ENCODE measurements at regions not wholly inside any gene's neighbourhood (a gene's known extent, or its start where the extent isn't known, plus 50 kb on each side); places are given as distances from the start of the nearest gene placed in this dataset.

DNA sequence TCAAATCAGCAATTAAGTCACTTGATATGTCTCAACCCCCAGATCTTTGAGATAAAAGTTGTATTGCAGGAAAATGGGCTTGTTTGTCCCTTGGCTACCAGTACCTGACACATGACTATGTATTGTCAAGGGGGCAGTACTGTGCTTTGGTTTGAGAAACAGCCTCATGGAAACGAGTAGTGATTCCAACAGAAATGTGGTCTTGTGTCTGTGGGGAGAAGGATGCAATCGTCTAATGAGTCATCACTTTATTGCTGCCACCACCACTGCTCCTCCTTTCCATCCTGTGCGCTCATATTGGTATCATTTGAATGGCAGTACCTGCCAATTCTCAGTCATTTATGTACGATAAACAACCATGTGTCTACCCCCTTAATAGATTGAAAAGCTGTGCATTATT lies 72.8 kb upstream of the ARHGAP5 start:
- DNase-seq (ENCODE audit: low read depth) = no peak

DNA sequence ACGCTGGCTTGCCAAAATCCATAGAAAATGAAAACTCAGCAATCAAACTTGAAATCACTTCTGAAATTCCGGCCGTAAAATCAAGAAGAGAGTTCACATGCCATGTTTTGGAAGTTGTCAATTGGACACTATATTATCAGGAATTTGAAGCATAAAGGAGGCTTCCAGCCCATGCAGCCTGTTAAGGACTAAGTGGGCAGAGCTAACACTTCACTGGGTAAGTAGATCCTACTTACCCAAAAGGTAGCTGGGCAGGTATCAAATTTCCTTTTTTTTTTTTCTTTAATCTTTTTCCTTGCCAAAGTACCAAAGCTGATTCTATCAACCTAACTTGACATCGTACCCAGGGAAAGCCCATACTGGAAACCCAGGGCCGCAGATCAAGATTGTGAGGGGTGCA lies 71.5 kb upstream of the ARHGAP5 start:
- DNase-seq (ENCODE audit: low read depth) = no peak

DNA sequence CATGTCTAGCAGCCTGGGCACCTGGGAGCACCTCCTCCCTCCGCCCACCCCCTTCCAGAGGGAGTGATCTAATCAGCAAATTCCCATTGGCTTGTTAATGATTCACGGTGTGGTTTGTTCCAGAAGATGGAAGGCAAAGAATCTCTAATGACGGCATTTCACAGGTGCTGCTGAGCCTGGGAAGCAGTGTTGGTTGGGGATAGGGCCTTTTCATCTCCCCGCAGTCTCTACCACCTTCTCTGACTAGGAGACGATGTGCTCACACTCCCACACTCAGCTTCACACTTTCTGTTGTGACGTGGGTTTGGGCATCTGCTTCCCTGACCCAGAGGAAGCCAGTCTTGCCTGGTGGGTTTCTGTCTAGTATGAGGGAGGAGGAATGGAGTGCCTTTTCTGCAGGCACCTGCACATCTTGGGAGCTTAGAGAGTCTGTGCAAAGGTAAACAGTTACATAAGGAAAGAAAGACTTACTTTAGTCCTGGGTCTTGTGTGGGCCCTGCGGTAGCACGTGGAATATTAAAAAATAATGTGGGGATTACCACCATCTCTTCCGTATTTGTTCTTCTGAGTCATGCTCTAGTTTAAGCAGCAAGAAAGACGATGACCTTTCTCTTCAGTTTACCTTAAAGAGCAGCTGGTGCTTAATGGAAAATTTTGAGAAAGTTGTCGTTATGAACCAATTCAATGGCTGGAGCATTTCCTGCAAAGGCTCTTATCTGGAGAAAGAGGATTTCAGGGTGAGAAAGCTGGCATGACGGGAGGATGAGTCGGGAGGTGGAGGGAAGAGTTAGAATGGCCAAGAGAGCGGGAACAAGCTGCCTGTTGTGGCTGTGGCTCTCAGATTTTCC lies 70.6 kb upstream of the ARHGAP5 start:
- no peak for DNase-seq (ENCODE audit: low read depth)

DNA sequence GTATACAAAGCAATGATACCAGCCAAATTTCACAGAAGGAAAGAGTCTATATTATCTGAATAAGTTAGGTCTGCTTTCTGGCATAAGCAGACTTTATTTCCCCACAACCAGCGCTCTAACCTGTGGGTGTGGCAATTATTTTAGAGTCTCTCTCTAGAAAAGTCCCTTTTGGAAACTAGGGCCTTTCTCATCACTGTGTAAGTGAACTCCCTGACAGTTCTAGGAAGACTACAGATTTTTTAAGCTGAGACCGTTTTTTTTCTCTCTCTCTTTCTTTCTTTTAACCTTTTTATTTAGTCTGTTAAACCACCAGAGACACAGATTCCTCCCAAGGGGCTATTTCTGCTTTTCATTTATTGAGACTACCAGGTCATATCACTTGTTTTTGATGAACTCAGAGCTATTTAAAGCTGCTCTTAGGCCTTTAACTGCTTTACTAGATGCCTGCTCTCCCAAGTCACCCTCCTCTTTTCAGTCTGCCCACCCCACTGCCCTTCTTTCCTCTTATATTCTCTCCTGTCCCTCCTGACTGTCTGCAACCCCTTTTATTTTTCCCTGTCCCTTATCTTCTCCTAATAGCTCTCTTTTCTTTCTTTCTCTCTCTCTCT lies 69.2 kb upstream of the ARHGAP5 start:
- no peak for DNase-seq (ENCODE audit: low read depth)

- no peak for DNase-seq (ENCODE audit: low read depth)
Measured at GRCh38 chr14:32008602-32009193, 68.4 kb upstream of the ARHGAP5 start.

GRCh38 chr14:32009221-32009975 lies 67.7 kb upstream of the ARHGAP5 start:
- DNase-seq (ENCODE audit: low read depth) = no peak

DNA sequence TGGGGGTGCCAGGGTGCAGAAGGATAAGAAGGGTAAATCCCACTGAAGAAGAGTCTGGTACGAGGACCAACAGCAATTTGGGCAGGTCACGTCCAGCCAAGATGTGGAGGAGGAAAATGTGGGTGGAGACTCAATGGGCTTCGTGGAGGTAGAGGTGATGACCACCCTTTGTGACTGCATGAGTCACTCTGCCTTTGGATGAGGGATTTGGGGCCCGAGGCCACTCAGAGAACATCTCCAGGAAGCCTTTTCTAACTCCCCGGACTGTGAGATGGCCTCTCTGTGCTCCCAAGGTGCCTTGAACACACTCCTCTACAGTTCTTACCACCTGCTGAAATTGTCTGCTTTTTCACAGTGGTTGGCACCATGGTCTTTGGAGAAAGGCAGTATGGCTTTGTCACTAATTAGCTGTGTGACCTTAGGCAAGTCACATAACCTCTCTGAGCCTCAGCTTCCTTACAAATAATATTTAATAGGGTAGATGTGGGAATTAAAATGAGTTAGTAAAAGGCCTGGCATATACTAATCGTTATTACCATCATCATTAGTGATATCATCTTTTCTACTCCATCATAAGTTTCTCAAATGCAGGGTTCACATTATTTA lies 67.0 kb upstream of the ARHGAP5 start:
- no peak for DNase-seq (ENCODE audit: low read depth)

DNA sequence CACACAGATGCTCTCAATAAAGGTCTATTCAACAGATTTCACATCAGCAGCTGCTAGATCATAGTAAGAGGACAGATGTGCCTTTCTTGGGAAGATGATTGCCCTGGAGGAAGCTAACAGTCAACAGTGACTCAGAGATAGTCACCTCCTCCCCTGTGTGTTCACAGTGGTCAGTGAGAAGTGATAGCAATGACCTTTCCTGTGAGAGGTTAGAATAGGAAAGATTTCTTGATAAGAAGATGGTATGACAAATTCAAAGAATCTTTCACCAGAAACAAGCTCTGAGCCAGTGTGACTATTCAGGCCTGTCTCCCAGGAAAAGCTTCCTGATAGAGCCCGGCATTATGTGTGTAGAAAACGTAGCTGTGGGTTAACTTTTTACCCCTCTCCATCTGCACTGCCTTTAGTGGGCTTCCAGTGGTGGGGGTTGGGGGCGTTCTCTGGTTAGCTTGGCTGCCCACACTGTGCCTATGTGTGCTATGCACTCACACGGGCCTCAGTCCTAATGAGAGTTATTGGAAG lies 66.4 kb upstream of the ARHGAP5 start:
- DNase-seq (ENCODE audit: low read depth) = no peak

- no peak for DNase-seq (ENCODE audit: low read depth)
Measured at GRCh38 chr14:32011225-32011624, 65.9 kb upstream of the ARHGAP5 start.

- DNase-seq (ENCODE audit: low read depth) = no peak
Measured at GRCh38 chr14:32012062-32012461, 65.0 kb upstream of the ARHGAP5 start.

GRCh38 chr14:32012571-32012970 lies 64.5 kb upstream of the ARHGAP5 start:
- no peak for DNase-seq (ENCODE audit: low read depth)

GRCh38 chr14:32013083-32013482 lies 64.0 kb upstream of the ARHGAP5 start:
- DNase-seq (ENCODE audit: low read depth) = no peak

DNA sequence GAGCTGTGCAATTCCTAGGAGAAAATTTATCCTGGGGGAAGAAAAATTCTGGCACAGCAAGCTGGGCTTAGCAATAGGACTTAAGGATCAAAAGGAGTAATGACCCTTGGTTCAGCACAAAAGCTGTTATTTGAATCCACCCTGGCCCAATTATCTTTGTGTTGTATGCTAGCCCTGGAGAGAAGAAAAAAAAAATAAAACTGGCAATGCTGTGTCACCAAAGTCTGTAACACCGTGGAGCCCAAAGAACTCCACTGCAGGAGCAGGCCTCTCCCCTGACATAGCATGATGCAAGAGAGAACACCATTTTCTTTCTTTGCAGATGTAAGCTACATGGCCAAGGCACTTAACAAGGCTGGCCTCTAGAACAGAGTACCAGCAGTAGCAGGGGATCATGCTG lies 63.0 kb upstream of the ARHGAP5 start:
- no peak for DNase-seq (ENCODE audit: low read depth)

GRCh38 chr14:32014498-32014897 lies 62.6 kb upstream of the ARHGAP5 start:
- DNase-seq (ENCODE audit: low read depth) = no peak

DNA sequence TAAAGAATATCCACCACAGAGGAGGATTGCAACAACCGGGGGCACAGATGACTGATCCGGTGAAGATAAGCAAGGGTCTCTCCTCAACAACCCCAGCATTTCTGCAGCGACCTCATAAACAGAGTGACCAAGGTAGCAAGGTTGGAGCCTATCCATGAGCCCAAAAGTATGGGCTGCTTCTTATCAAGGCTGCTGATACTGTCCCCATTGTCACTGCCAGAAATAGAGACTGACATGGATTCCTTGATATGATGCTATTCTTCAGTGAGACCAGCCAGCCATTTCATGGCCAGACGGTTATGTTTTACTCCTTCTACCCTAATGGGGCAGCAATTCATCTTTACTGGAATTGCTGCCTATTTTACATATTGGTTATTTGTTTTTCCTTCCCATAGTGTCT lies 61.9 kb upstream of the ARHGAP5 start:
- no peak for DNase-seq (ENCODE audit: low read depth)

GRCh38 chr14:32017587-32017986 lies 59.5 kb upstream of the ARHGAP5 start:
- DNase-seq (ENCODE audit: low read depth) = no peak

DNA sequence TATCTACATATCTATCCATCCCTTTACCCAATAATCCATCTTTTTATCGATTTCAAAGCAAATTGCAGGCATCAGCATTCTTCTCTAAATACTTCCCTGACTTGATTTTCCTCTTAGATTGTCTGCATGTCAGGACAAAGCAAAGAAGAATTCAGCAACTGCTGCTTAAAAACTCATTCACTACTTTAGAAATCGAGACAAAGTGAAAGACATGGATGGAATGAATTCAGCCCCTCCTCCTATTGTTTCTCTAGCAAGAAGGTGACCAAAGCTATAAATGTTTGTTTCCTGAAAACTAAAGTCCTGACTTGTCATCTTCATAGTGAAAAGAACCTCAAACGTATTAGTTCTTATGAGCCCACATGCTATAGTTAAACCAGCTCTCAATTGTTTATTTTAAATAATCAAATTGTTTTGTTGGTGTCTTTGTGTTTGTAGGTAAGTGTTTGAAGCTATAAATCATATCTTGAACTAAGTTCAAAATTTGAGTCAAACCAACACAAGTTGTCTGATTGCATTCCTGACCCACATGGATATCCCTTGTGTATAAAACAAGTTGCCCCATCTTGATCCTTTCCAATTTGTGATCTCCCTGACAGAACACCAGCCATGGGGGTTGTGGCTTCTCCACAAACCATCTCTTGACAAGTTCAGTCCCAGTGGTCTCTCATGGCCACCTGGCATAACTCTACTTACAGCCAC lies 58.6 kb upstream of the ARHGAP5 start:
- no peak for DNase-seq (ENCODE audit: low read depth)

- DNase-seq (ENCODE audit: low read depth) = no peak
Measured at GRCh38 chr14:32019276-32019675, 57.8 kb upstream of the ARHGAP5 start.

GRCh38 chr14:32020882-32021281 lies 56.2 kb upstream of the ARHGAP5 start:
- DNase-seq (ENCODE audit: low read depth) = no peak

GRCh38 chr14:32021341-32021740 lies 55.8 kb upstream of the ARHGAP5 start:
- DNase-seq (ENCODE audit: low read depth) = no peak

- DNase-seq (ENCODE audit: low read depth) = no peak
Measured at GRCh38 chr14:32022525-32022924, 54.6 kb upstream of the ARHGAP5 start.
